Smooth muscle cell (in vitro differentiated cells): ENCODE measurements at regions not wholly inside any gene's neighbourhood (a gene's known extent, or its start where the extent isn't known, plus 50 kb on each side); places are given as distances from the start of the nearest gene placed in this dataset.

ENCODE experiments used
- DNase-seq: peaks from one replicate; lab custom pipeline; 2025; ENCODE audit not compliant: unreplicated experiment; lab: John Stamatoyannopoulos, UW
- H2AFZ ChIP-seq: fragments of 200-600 bp; sonication (generic); 2 replicates; pipeline ENCODE4 v1.6.0; 2016; ENCODE audit warnings: antibody characterized with exemption, low read depth, mild to moderate bottlenecking
- H3F3A ChIP-seq: fragments of 200-600 bp; sonication (generic); 2 replicates; pipeline ENCODE4 v1.6.0; 2017; ENCODE audit warnings: antibody characterized with exemption, low read depth
- H3K27ac ChIP-seq: fragments of 200-600 bp; sonication (generic); 2 replicates; pipeline ENCODE4 v1.5.1; 2016; ENCODE audit warnings: low read depth, mild to moderate bottlenecking
- H3K27me3 ChIP-seq: fragments of 200-600 bp; sonication (generic); 2 replicates; pipeline ENCODE4 v1.6.1; 2016; ENCODE audit warnings: low read depth, mild to moderate bottlenecking
- H3K36me3 ChIP-seq: fragments of 200-600 bp; sonication (generic); 2 replicates; pipeline ENCODE4 v1.5.1; 2016; ENCODE audit warnings: low read depth
- H3K4me1 ChIP-seq: fragments of 200-600 bp; sonication (generic); 2 replicates; pipeline ENCODE4 v1.5.1; 2016; ENCODE audit warnings: low read depth
- H3K4me2 ChIP-seq: fragments of 200-600 bp; sonication (generic); 2 replicates; pipeline ENCODE4 v1.6.0; 2016; ENCODE audit warnings: mild to moderate bottlenecking
- H3K4me3 ChIP-seq: fragments of 200-600 bp; sonication (generic); 2 replicates; pipeline ENCODE4 v1.5.1; 2016; ENCODE audit warnings: mild to moderate bottlenecking
- H3K79me2 ChIP-seq: fragments of 200-600 bp; sonication (generic); 2 replicates; pipeline ENCODE4 v1.6.0; 2016; ENCODE audit warnings: low read depth, mild to moderate bottlenecking
- H3K9ac ChIP-seq: fragments of 200-600 bp; sonication (generic); 2 replicates; pipeline ENCODE4 v1.6.0; 2016; ENCODE audit warnings: low read depth
- H3K9me3 ChIP-seq: fragments of 200-600 bp; sonication (generic); replicated peaks from 2 replicates; pipeline ENCODE4 v1.5.1; 2016; ENCODE audit warnings: low read depth
- H4K20me1 ChIP-seq: fragments of 200-600 bp; sonication (generic); 2 replicates; pipeline ENCODE4 v1.6.0; 2016; ENCODE audit warnings: low read depth
- CTCF ChIP-seq: fragments of 200-600 bp; sonication (generic); IDR thresholded peaks from 2 replicates; pipeline ENCODE4 v1.5.1; 2017; ENCODE audit warnings: borderline replicate concordance, mild to moderate bottlenecking, antibody characterized with exemption; ENCODE audit not compliant: insufficient read depth, poor library complexity, severe bottlenecking
- WGBS: methylation state at CpG from one replicate; pipeline ENCODE4 v1.1.7; 2016; ENCODE audit warnings: low lambda C conversion rate; 5-methylcytosine and 5-hydroxymethylcytosine counted together

GRCh38 chr5:61683148-61683547 lies 351.1 kb downstream of the ZSWIM6 start:
- no peaks in the 10 kb centered on the region for H4K20me1 ChIP-seq
- no peak for TF ChIP-seq CTCF
- no peaks in the 10 kb centered on the region for H3F3A ChIP-seq
- no peaks in the 10 kb centered on the region for H3K27me3 ChIP-seq
- H3K79me2 ChIP-seq: no peaks in the 10 kb centered on the region
- H3K9me3 ChIP-seq: no peaks in the 10 kb centered on the region
- 81% methylated on average over 5 of the region's 5 CpGs for WGBS
- H3K4me2 ChIP-seq: no peak overlapping the region
- no peak overlapping the region for H3K27ac ChIP-seq
- no peak overlapping the region for H3K9ac ChIP-seq
- no peak for DNase-seq
- no peaks in the 10 kb centered on the region for H3K4me1 ChIP-seq
- H2AFZ ChIP-seq: no peak overlapping the region
- no peak overlapping the region for H3K4me3 ChIP-seq
- H3K36me3 ChIP-seq: no peaks in the 10 kb centered on the region

DNA sequence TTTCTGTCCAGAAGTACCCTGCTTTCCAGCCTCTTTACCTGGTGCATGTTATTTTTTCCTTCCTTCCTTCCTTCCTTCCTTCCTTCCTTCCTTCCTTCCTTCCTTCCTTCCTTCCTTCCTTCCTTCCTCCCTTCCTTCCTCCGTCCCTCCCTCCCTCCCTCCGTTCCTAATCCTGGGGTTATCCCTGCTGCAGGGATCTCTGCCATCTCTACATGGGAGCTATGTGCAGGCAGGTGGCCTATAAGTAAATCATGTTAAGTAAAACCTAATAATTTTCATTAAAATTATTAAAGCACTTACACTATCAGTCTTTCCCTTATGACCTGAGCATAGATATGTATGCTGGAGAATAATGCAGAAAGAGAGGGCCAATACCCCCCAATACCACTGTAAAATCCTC lies 351.9 kb downstream of the ZSWIM6 start:
- Histone ChIP-seq H4K20me1 (no peaks in the 10 kb centered on the region), H2AFZ (no peak overlapping the region), H3K9me3 (no peaks in the 10 kb centered on the region), H3K36me3 (no peaks in the 10 kb centered on the region), H3K27ac (no peak overlapping the region), H3K27me3 (no peaks in the 10 kb centered on the region), H3K4me3 (no peak overlapping the region), H3F3A (no peaks in the 10 kb centered on the region), H3K79me2 (no peaks in the 10 kb centered on the region), H3K9ac (no peak overlapping the region), H3K4me1 (no peaks in the 10 kb centered on the region), H3K4me2 (no peak overlapping the region)
- no peak for DNase-seq
- no peak for TF ChIP-seq CTCF
- WGBS: no CpG with 5 or more reads among the region's 2 CpGs

DNA sequence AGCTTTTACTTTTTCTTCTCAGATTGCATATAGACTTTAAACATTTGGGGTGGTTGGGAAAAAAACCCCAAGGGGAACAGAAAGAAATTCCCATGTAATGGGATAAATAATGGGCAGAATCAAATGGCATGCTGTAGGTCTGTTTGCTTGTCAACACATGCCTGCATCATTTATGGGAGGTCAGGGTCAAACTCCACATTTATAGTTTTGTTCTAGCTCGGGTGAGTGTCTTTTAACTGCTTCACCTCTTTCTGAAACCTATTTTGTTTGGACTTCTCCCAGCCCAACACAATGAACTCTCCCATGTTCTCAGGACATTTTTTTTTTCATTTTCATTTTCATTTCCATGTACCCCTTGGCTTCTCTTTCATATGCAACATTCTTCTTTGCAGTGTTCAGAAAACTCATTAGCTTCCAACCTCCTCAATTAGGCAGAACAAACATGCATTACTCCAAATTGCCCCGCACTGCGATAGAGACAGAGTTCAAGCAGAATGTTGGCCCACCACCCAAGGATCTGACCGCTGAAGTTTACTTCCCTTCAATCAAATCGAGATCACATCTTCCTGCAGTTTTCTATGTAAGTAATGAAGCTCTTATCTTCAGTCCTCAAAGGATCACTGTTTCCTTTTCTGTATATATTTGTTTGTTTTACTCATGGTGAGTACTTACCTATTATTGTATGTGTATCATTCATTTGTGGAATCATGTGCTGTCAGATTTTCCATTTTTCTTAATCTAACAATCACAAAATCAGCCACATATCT lies 354.6 kb downstream of the ZSWIM6 start:
- Histone ChIP-seq H2AFZ (no peak overlapping the region), H3K36me3 (no peaks in the 10 kb centered on the region), H3K9me3 (no peaks in the 10 kb centered on the region), H3F3A (no peaks in the 10 kb centered on the region), H3K4me3 (no peak overlapping the region), H3K9ac (no peak overlapping the region), H3K4me1 (no peaks in the 10 kb centered on the region), H3K27ac (no peak overlapping the region), H3K4me2 (peak overlapping the region; percentile 22), H3K79me2 (no peaks in the 10 kb centered on the region), H4K20me1 (no peaks in the 10 kb centered on the region), H3K27me3 (no peaks in the 10 kb centered on the region)
- TF ChIP-seq CTCF: no peak
- 85% methylated on average over 5 of the region's 5 CpGs for WGBS
- no peak for DNase-seq

- Histone ChIP-seq H3K9me3 (no peaks in the 10 kb centered on the region), H3K4me1 (no peaks in the 10 kb centered on the region), H3F3A (no peaks in the 10 kb centered on the region), H3K27ac (no peak overlapping the region), H3K79me2 (no peaks in the 10 kb centered on the region), H3K4me2 (no peak overlapping the region), H4K20me1 (no peaks in the 10 kb centered on the region), H3K27me3 (no peaks in the 10 kb centered on the region), H2AFZ (peak overlapping the region; percentile 53), H3K36me3 (no peaks in the 10 kb centered on the region), H3K9ac (no peak overlapping the region), H3K4me3 (no peak overlapping the region)
- no peak for TF ChIP-seq CTCF
- no peak for DNase-seq
- WGBS: 52% methylated on average over 5 of the region's 5 CpGs
These were observed 355.3 kb downstream of the ZSWIM6 start for GRCh38 chr5:61687371-61687770.
